IPS-18a (cell line): ENCODE measurements at regions not wholly inside any gene's neighbourhood (a gene's known extent, or its start where the extent isn't known, plus 50 kb on each side); places are given as distances from the start of the nearest gene placed in this dataset.

Source experiments
- H3K27ac ChIP-seq: one replicate; pipeline ENCODE4 v1.5.1; 2013; ENCODE audit warnings: low read length
- H3K27me3 ChIP-seq: one replicate; pipeline ENCODE4 v1.6.1; 2013; ENCODE audit warnings: mild to moderate bottlenecking, low read length; ENCODE audit not compliant: control insufficient read depth, insufficient read depth
- H3K36me3 ChIP-seq: one replicate; pipeline ENCODE4 v1.6.1; 2013; ENCODE audit warnings: low read depth, low read length; ENCODE audit not compliant: control insufficient read depth
- H3K4me1 ChIP-seq: one replicate; pipeline ENCODE4 v1.6.1; 2013; ENCODE audit warnings: low read depth, low read length; ENCODE audit not compliant: control insufficient read depth
- H3K4me3 ChIP-seq: one replicate; pipeline ENCODE4 v1.5.1; 2013; ENCODE audit warnings: low read length
- H3K9ac ChIP-seq: one replicate; pipeline ENCODE4 v1.6.1; 2013; ENCODE audit warnings: mild to moderate bottlenecking, low read length, moderate library complexity
- H3K9me3 ChIP-seq: one replicate; pipeline ENCODE4 v1.6.1; 2013; ENCODE audit warnings: low read depth, low read length; ENCODE audit not compliant: control insufficient read depth

DNA sequence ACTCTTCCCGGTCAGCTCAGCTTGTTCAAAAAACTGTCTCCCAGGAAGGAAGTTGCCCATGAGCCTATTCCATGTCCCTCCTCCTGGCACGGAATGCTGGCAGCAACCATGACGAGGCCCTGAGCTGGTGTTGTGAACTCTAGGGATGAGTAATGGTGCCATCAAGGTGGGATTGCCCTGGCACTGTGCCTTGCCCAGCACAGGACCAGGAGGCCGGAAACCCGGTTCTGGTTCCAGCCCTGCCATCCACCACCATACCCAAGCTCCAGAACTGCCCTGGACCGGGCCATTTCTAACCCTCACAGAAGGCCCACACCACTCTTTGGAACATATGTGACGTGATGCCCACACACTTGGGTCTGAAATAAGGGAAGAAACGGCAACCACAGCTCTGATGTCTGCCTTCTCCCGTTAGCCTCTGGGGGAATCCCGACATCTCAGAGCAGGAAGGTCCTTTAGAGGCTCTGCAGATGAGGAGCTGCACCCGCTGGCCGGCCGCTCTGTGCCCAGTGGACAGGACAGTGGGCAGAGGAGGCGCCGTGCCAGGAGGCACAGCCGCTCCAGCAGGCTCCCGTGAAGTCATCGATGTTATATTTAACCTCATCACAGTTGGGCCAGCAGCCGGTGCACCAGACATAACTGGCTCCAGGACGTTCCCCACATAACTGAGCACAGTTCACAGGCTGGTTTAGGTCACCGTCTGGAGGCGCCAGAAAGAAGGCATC, 462.1 kb upstream of the ID2 start:
- Histone ChIP-seq H3K9ac (no peak overlapping the region), H3K4me1 (peaks cover 18% of the 10 kb centered on the region), H3K27ac (no peak overlapping the region), H3K27me3 (no peaks in the 10 kb centered on the region), H3K4me3 (no peak overlapping the region), H3K36me3 (no peaks in the 10 kb centered on the region), H3K9me3 (no peaks in the 10 kb centered on the region)

- no peak overlapping the region for H3K27ac ChIP-seq
- no peaks in the 10 kb centered on the region for H3K27me3 ChIP-seq
- peaks cover 4% of the 10 kb centered on the region for H3K4me1 ChIP-seq
- H3K9me3 ChIP-seq, result no peaks in the 10 kb centered on the region
- H3K36me3 ChIP-seq, result no peaks in the 10 kb centered on the region
- H3K9ac ChIP-seq, result no peak overlapping the region
- no peak overlapping the region for H3K4me3 ChIP-seq
Measured at GRCh38 chr2:8222979-8223694, 458.7 kb upstream of the ID2 start.

- H3K27me3 ChIP-seq, result no peaks in the 10 kb centered on the region
- peaks cover 4% of the 10 kb centered on the region for H3K4me1 ChIP-seq
- no peak overlapping the region for H3K4me3 ChIP-seq
- no peaks in the 10 kb centered on the region for H3K9me3 ChIP-seq
- H3K9ac ChIP-seq, result no peak overlapping the region
- no peaks in the 10 kb centered on the region for H3K36me3 ChIP-seq
- no peak overlapping the region for H3K27ac ChIP-seq
Measured at GRCh38 chr2:8223695-8224346, 458.0 kb upstream of the ID2 start.

- Histone ChIP-seq H3K4me1 (peaks cover 4% of the 10 kb centered on the region), H3K4me3 (no peak overlapping the region), H3K27me3 (no peaks in the 10 kb centered on the region), H3K27ac (no peak overlapping the region), H3K9me3 (no peaks in the 10 kb centered on the region), H3K9ac (no peak overlapping the region), H3K36me3 (no peaks in the 10 kb centered on the region)
Measured at GRCh38 chr2:8224347-8225190, 457.3 kb upstream of the ID2 start.

DNA sequence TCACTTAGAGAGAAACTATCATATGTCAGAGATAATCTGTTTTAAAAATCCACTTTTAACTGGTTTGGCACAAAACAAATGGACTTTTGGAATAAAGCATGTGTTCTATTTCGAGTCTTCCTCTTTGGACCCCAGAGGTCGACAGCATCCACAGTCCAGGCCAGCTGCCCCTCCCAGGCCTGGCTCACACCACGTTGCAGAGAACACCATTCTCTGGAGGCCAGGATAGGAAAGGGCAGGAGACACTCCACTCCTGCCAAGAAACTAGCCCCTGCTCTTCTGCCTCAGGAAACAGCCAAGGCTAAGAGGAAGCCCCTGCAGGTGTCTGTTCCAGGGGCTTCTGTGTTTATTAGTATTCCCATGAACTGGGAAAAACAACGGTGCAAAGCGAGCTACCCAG, 456.6 kb upstream of the ID2 start:
- Histone ChIP-seq H3K27ac (no peak overlapping the region), H3K27me3 (no peaks in the 10 kb centered on the region), H3K4me3 (no peak overlapping the region), H3K9me3 (no peaks in the 10 kb centered on the region), H3K36me3 (no peaks in the 10 kb centered on the region), H3K9ac (no peak overlapping the region), H3K4me1 (peaks cover 4% of the 10 kb centered on the region)

DNA sequence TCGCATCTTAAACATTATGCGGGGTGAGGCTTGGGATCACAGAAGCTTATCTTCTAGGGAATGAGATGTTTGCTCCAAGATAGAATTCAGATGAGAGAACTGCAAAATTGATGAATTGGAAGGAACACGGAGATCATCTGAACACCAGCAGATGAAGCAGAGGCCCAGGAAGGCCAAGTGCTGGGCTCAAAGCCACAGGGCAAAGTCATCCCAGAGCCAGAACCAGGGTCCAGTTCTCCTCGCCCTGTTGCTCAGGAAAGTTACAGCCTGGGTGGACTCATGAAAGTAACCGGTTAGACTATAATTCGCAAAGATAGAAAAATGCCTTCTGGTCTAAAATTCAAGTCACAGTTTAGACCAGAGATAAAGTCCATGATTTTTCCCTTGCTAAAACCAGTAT, 456.1 kb upstream of the ID2 start:
- no peak overlapping the region for H3K4me3 ChIP-seq
- no peaks in the 10 kb centered on the region for H3K27me3 ChIP-seq
- no peak overlapping the region for H3K9ac ChIP-seq
- no peaks in the 10 kb centered on the region for H3K36me3 ChIP-seq
- H3K27ac ChIP-seq, result no peak overlapping the region
- H3K4me1 ChIP-seq, result peaks cover 4% of the 10 kb centered on the region
- no peaks in the 10 kb centered on the region for H3K9me3 ChIP-seq

DNA sequence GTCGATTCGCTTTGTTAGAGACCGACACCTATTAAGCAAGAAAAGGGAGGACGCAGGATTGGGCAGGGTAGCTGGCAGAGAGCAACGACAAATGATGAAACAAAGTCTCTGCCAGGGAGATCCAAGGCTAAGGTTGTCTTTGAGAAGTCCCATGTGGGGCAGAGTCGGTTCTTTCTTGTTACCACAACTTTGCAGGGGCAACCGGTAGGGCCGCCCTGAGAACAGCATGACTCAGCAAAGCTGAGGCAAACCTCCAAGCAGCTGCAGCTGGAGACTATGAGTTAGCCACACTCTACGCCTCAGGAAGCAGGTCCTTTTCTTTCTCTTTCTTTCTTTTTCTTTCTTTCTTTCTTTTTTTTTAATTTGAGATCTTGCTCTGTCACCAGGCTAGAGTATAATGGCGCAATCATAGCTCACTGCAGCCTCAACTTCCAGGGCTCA, 452.3 kb upstream of the ID2 start:
- H3K4me1 ChIP-seq, result no peaks in the 10 kb centered on the region
- no peaks in the 10 kb centered on the region for H3K9me3 ChIP-seq
- H3K36me3 ChIP-seq, result no peaks in the 10 kb centered on the region
- H3K9ac ChIP-seq, result no peak overlapping the region
- H3K4me3 ChIP-seq, result no peak overlapping the region
- no peaks in the 10 kb centered on the region for H3K27me3 ChIP-seq
- H3K27ac ChIP-seq, result no peak overlapping the region

DNA sequence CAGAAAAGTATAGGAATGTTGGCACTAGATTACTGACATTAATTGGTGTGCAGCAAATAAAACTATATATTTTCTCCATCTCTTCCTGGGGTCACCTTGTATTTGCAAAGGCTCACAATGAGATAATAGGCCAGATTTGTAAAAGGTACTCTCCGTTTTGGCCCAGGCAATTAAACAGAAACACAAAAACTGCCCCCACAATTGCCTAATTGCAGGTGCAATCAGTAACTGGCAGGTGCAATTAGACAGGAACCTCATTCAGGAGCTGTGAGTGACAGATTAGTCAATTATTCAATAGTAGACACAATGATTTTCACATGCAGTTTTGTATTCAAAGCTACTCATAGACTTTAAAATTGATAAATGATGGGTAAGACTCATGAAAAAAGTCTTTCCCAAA, 451.4 kb upstream of the ID2 start:
- Histone ChIP-seq H3K36me3 (no peaks in the 10 kb centered on the region), H3K4me3 (no peak overlapping the region), H3K27ac (no peak overlapping the region), H3K9me3 (no peaks in the 10 kb centered on the region), H3K9ac (no peak overlapping the region), H3K4me1 (no peaks in the 10 kb centered on the region), H3K27me3 (no peaks in the 10 kb centered on the region)

DNA sequence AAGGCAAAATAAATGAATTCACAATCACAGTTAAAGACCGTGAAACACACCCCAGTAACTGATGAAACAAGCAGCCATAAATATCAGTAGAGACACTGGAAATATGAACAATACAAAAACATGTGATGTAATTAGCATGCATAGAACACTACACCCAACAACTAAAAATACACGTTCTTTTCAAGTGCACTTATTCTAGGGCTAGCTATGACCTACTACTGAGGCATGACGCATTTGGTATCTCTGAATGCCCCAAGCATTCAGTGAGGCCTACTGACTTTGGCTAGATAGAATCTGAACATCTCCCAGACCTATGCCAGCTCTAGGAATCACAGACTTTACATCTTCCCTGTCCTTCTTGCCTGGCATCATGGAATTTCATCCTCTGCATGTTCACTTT, 450.0 kb upstream of the ID2 start:
- Histone ChIP-seq H3K4me3 (no peak overlapping the region), H3K9ac (no peak overlapping the region), H3K4me1 (no peaks in the 10 kb centered on the region), H3K9me3 (no peaks in the 10 kb centered on the region), H3K27me3 (no peaks in the 10 kb centered on the region), H3K36me3 (no peaks in the 10 kb centered on the region), H3K27ac (no peak overlapping the region)

DNA sequence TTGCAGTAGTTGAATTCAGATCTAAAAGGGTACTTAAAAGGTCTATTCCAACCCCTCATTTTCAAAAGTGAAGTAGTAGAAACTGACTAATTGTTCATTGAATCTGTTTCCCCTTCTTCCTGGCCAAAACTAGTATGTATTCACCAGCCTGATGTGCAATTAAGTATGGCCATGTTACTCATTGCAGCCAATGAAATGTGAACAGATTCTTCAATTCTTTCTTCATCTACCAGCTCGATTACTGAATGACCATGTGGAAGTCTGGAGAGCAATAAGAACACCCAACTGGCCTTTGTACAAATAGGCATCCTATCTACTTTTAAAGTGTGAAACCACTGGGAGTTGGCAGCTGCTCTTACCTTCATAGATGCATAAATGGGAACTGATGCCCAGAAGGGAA, 449.0 kb upstream of the ID2 start:
- no peak overlapping the region for H3K4me3 ChIP-seq
- no peaks in the 10 kb centered on the region for H3K36me3 ChIP-seq
- H3K27ac ChIP-seq, result no peak overlapping the region
- H3K9me3 ChIP-seq, result no peaks in the 10 kb centered on the region
- no peaks in the 10 kb centered on the region for H3K27me3 ChIP-seq
- H3K9ac ChIP-seq, result no peak overlapping the region
- no peaks in the 10 kb centered on the region for H3K4me1 ChIP-seq

DNA sequence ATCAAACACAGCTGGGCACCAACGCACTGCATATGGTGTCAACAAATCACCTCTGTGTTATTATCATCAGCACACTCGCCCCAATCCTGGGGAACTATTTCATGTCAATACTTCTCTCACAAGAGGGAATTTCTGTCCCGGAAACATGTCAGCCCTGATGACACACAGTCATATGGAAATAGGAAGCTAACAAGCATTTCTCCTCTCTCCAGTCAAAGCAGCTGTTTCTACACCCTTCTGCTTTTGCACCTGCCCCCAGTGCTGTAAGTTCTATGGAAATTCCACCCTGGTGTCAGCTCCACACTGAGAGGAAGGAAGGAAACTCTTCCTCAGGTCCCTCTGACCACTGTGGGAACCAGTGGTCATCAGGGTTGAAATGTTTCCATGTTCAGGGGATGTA, 447.6 kb upstream of the ID2 start:
- H3K9me3 ChIP-seq, result no peaks in the 10 kb centered on the region
- H3K4me3 ChIP-seq, result no peak overlapping the region
- no peak overlapping the region for H3K27ac ChIP-seq
- H3K36me3 ChIP-seq, result no peaks in the 10 kb centered on the region
- H3K9ac ChIP-seq, result no peak overlapping the region
- H3K4me1 ChIP-seq, result peaks cover 6% of the 10 kb centered on the region
- H3K27me3 ChIP-seq, result no peaks in the 10 kb centered on the region
